ENCODE measurements at regions not wholly inside any gene's neighbourhood (a gene's known extent, or its start where the extent isn't known, plus 50 kb on each side); places are given as distances from the start of the nearest gene placed in this dataset.

DNA sequence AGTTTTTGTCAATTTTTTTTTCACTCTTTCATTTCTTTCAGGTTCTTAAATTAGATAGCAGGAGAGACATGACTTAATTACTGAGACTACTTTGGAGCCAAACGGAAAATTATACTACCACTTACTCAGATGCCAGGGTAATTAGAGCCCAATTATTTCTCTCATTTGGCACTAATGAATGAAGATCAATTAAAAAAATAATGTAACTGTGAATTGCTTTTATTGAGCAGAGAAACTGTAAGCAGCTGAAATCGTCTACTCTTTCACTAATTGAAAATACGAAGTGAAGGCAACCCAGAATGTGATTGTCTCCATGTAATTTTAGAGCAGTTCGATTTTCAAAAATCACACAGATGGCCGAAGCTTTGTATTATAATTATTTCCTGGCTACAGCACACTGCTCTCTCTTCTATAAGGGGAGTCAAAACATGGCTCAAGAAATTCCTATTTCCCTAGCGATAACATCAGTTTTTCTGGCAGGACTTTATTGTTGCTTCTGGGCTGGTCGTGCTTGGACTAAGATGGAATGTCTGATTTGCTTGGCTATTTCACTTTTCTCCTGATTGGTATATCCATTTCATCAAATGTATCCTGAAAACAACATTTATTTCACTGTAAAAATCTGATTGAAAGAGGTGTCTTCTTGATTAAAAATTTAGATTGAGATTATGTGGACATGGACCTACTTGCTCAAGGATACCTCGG, 55.8 kb upstream of the PDZRN3 start:
- no peak for DNase-seq

DNA sequence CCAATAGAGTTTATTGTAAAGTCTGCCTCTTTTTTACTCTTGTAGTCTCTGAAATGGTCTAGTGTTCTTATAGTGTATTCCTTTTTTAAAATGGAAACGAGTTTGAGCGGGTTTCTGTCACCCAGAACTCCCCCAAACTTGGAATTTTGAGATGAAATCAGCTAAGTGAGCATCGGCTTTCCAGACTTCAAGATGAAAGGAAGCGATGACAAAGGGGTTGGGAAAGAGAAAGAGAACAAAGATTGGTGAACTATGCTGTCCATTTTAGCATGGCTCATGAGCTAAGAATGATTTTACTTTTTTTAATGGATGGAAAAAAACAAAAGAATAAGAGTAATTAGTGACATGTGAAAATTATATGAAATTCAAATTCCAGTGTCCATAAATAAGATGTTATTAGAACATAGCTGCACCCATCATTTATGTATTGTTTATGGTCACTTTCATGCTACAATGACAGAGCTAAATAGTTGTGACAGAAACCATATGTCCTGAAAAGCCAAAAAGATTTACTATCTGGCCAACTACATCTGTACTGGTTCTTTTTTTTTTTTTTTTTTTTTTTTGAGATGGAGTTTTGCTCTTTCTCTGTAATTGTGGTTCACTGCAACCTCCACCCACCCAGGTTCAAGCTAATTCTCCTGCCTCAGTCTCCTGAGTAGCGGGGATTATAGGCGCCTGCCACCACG, 52.7 kb upstream of the PDZRN3 start:
- no peak for DNase-seq

Data from hippocampal formation (tissue), 2 donors.